DMS53 treated with DMSO at 0.1 percent for 48 hours (cell line): ENCODE measurements at regions not wholly inside any gene's neighbourhood (a gene's known extent, or its start where the extent isn't known, plus 50 kb on each side); places are given as distances from the start of the nearest gene placed in this dataset.

Experiments
- DNase-seq: peaks from one replicate; lab custom pipeline; 2025; ENCODE audit not compliant: unreplicated experiment; lab: John Stamatoyannopoulos, UW

DNA sequence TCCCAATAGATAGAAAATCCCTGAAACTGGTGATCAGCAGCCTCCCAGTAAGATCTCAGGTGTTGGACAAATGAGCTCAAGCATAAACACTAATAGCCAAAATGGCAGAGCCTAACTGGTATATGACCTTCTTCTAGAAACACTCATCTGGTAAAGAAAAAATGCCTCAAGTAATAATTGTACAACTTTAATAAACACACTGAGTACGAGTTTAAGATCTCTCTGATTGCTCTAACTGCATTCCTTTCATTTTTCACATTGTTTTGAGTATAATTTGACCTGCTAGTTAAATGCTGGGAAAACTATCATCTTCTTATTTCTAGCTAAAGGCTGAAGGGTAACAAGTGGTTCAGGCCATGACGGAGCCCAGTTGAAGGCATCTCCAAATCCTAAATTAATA lies 2009.5 kb upstream of the PCDH20 start:
- no peak for DNase-seq

DNA sequence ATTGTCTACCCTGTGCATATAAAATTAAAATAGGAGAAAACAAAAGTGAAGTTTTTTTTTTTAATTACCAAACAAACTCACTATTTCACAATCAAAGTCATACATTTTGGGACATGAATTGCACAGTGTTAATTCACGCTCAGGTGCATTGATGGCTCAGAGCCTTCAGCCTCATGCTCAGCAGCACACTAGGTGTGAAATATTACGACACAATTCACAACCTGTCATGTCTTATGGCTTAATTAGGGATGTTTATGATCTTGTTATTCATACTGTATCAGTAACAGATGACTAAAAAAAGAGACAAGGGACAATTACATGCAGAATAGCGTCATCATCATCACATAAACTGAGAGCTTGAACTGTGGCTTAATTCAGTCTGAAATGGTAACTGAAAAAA lies 2005.5 kb upstream of the PCDH20 start:
- no peak for DNase-seq

DNA sequence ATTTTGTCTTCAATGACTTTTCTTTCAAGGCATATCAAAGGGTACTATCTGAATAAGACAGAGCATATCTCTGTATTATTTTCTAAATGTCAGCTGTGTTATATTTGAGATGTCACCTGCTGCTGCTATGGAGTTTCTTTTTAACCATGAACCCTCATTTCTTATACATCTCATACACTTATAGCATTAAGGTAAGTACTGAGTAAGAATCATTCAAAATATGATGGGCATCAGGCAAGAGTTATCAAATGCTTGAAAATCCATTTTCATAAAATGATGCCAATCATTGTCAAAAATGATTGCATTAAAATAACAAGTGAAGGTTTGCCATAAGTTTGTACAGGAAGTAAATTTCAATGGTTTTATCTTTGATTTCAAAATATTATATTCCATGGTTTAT lies 2005.0 kb upstream of the PCDH20 start:
- no peak for DNase-seq

DNA sequence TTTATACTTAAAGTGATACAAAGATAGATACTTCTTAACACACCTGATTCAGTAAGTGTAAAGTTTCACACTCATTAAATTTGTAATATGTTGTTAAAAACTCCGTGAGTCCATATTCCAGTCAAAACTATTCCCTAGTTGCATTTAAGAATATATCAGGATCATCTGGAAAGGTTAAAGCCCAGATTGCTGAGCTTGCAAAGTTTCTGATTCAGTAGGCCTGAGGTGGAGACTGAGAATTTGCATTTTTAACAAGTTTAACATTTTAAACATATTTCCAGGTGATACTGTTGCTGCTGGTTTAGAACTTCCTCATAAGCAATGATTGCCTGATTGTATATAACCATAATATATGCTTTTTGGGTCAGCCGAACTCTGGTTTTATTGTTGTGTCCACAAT lies 1998.6 kb upstream of the PCDH20 start:
- DNase-seq = no peak

DNA sequence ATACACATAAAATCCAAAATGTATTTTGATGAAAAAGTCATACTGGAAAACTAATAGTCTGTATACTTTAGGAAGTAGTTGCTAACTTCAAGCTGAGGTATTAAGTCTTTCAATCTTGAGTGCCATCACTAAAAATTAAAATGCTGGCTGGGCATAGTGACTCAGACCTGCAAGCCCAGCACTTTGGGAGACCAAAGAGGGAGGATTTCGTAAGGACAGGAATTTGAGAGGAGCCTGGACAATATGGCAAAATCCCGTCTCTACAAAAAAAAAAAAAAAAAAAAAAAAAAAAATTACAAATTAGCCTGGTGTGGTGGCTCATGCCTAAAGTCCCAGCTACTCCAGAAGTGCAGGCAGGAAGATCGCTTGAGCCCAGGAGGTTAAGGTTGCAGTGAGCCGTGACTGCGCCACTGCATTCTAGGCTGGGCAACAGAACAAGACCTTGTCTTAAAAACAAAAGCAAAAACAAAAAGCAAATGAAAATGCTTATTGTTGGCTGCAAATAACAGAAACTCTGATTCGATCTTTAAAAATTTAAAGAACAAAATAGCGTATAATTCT lies 1994.2 kb upstream of the PCDH20 start:
- no peak for DNase-seq

DNA sequence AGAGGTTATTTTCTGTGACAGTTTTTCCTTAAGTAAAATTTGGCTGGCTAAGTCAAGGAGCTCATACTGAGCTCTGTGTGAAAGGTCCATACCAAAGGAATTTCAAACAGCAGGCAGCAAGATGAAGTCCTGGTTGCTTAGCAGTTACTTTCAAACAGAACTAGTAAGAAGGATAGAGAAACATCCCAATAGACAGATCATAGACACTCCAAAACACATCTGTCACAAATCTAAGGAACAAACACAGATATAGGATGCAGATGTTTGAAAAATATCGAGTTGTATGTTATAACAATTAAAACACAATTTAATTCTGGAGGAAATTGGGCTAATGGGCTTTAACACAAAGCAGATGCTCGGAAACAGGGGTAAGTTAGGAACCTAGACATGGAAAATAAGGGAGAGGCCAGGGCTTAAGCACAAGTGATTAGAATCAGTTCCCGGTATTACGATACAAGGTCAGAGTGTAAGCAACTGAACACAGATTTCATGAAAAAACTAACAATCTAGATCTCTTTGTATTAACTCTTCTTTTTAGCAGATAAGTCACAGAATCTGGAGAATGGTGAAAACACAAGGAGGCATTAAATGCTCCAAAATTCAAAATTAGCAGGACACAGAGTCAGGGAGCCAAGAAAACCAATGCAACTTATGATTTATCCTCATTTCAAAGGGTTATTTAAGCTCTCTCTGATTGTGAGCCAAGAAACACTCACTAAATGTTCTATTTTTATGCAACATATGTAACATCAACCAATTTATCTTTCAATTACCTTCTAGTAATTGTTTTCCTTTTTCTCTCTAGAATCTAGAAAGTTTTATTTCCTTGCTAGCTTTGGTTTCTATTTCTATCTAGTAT lies 1992.9 kb upstream of the PCDH20 start:
- no peak for DNase-seq

DNA sequence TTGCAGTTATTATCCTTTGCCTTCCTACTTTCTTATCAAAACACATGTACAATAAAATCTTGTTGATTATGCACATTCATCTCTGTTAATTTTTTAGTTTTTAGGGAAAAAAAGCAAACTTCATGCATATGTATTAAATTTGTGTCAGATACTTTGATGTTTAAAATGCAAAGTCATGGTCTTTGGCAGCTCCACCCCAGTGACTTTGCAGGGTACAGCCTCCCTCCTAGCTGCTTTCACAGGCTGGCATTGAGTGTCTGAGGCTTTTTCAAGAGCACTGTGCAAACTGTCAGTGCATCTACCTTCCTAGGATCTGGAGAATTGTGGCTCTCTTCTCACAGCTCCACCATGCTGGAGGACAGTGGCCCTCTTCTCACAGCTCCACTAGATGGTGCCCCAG lies 1988.1 kb upstream of the PCDH20 start:
- DNase-seq = no peak

DNA sequence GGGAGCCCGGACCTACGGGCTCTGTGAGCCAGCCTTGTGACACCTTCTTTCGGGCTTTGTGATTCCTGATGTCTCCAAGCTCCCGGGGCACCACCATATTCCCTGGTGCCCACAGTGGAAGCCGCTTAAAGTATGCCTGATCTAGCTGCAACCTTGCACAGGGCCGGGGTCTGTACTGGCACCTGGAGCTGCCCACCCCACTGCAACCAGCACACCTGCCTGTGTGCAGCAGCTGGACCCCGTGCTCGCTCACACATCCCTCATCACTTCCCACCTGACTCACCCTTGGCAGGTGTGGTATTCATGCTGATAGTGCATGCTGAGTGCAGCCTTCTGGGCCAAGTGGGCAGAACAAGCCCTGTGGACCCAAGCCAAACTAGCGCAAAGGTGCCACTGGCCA lies 1981.1 kb upstream of the PCDH20 start:
- DNase-seq = no peak

DNA sequence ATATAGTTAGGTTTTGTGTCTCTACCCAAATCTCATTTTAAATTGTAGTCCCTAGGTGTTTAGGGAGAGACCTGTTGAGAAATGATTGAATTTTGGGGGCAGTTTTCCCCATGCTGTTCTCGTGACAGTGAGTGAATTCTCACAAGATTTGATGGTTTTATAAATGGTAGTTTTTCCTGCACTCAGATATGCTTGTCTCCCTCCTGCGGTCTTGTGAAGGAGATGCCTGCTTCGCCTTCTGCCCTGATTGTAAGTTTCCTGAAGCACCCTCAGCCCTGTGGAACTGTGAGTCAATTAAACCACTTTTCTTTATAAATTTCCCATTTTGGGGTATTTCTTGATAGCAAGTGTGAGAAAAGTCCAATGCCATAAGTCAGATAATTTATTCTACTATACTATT lies 1977.5 kb upstream of the PCDH20 start:
- no peak for DNase-seq

DNA sequence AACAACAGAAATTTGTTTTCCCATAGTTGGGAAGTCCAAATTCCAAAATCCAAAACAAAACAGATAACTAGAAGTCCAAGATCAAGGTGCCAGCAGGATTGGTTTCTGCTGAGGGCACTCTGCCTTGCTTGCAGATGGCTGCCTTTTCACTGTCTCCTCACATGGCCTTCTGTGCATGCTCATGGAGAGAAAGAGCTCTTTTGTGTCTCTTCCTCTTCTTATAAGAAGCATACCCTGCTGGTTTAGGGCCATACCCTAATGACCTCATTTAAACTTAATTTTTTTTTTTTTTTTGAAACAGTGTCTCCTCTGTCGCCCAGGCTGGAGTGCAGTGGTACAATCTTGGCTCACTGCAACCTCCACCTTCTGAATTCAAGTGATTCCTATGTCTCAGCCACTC lies 1974.1 kb upstream of the PCDH20 start:
- DNase-seq = no peak

DNA sequence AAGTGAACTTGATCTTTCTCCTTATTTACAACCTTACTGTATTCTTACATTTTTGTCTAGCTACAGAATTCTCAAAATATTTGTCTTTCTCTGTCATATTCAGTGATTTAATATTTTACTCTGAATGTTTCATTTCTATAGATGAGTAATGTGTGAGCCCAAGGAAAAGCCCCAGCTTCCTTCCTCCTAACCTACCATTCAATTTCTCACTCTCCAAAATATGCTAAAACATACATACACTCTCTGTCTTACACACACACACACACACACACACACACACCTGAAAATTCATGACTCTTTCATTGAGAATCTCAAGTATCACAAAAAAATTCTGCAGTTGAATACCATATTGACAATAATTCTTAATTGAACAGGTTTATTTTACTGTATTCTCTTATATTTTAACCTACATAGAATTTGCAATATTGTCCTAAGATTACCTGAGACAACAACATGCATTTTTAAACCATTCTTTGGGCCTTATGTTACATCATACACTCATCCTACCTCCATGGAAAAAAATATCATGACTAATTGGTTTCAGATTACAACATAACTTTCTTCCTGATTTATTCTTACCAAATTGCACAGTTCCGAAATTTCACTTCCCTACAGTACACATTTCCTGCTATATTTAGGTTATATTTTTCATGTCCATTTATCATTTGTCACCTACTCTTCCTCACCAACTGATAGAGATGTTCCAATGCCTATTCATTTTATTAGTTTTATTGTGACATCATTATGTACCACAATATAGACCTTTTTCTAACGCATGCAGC lies 1965.6 kb upstream of the PCDH20 start:
- no peak for DNase-seq

DNA sequence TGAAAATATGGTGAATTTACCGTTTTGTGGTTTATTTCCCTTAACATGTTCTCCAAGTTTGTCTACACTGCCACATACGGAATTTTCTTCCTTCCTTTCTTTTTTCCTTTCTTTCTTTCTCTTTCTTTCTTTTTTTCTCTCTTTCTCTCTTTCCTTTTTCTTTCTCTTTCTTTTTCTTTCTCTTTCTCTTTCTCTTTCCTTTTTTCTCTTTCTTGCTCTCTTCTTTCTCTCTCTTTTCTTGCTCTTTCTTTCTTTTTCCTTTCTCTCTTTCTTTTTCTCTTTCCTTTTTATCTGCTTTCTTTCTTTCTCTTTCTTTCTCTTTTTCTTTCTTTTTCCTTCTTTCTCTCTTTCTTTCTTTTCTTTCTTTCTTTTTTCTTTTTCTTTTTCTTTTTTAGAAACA lies 1962.3 kb upstream of the PCDH20 start:
- DNase-seq = no peak

DNA sequence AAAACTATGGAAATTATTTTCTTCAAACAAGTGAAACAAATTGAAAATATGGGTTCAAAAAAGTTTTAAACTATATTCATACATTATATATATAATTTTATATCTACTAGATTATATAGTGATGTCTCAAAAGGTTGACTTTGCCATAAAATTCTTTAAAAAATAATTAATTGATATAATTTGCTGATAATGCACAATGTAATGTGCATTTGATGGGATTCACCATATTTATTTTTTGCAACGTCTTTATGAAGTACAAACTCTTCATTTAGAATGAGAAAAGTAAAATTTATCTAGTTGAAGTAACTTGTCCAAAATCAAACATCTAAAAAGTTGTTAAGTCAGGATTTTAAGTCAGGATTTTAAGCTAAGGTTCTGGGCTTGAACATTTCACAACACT lies 1954.5 kb upstream of the PCDH20 start:
- DNase-seq = no peak

DNA sequence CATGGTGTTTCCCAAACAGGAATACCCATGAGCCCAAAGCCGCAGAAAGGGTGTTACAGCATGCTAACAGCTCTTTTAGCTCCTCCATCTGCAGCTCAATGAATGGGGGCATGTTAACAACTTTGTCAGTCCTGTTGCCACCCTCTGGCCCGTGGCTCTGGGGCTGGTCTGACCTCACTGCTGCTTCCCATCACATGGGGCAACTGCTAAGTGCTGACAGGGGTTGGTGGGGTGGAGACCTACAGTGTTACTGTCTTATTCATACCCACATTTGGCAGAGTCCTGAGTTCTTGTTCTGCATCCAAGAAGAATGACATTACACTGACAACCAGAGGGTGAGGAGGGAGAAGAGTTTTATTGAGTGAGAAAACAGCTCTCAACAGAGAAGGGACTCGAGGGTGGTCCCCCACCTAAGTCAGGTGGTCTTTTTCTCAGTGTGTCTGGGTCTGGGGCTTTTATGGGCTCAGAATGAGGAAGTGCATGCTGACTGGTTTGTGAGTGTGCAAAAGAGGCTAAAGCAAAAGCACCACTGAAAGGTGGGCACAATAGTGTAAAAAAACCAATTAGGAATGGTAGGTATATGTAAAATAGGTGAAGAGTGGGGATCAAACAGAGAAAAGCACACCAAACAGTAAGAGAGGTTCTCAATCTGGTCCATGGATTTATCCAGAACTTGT lies 1952.0 kb upstream of the PCDH20 start:
- DNase-seq = no peak

DNA sequence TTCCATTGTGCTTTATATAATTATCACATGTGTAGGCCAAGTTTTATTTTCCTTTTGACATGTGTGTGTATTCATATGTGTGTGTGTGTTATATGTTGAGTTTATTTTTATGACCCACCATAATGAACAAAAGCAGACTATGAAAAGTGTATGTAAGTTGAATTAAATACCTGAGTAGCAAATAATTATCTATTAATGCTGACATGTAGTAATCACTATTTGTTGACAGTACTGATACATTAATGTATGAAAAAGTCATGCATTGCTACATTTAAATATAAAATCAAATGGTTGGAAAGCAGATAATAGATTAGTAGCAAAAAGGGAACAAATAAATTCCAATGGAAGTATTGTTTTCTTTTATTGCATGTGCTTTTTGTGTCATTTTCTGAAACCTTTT lies 1948.5 kb upstream of the PCDH20 start:
- no peak for DNase-seq

DNA sequence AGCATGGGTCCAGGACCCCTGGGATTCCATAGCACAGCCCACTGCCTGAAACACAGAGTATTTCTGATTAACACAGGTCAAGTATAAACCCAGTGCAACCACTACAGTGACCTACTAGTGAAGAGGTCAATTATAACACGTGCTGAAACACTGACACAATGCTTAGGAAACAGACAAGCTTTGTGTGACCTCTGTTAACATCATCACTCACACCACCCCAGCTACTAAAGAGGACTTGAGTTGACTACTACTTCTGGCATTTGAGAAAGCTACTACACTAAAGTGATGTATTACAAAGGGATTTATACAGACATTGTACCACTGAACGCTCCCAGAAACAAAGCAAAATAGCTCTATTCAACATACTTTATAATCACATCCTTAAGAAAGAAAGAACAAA lies 1935.9 kb upstream of the PCDH20 start:
- DNase-seq = no peak

DNA sequence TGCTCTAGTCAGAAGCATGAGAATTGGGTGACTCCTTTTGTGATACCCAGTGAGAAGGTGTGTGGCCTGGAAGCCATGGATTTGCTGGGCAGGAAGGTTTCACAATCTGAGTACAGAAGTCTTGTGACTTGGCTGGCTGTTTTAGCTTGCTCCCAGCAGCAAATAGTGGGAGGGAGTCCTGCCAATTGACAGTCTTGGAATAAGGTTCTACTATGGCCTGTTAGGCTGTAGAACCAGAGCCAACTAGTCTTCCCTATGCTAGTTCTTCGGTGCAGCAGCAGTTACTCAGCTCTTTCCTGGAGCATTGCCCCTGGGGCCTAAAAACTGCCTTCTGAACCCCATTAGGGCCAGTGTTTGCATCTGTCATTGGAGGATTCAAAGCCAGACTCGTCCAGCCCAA lies 1935.4 kb upstream of the PCDH20 start:
- DNase-seq = no peak

DNA sequence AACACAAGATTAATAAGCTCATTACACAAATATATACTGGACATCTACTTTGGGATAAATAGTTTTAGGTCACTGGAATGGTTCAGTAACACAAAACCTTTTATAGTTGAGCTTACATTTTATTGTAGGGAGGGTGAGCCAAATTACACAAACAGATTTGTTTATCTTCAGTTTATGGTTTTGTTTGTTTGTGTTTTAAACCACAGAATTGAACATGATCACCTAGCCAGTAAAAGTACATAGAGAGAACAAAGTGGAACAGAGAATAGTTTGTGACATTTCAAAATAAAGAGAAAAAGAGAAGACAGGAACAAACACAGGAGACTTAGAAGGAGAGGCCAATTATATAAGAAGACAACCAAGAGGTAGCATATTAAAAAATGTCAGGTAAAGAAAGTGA lies 1930.2 kb upstream of the PCDH20 start:
- no peak for DNase-seq

DNA sequence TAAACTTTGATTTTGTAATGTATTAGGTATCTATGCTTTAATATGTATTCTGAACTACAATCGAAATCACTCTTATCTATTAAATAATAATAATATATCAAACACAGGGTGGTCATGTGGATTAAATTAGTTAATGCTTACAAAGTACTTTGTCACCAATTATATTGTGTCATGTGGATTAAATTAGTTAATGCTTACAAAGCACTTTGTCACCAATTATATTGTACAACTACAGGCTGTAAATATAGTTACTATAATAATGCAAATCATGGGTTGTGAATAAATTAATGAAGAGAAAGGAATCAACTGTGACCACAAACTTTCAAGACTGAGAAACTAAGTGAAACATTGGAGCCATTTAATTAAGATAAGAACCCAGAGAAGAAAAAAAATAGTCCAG lies 1929.1 kb upstream of the PCDH20 start:
- no peak for DNase-seq

DNA sequence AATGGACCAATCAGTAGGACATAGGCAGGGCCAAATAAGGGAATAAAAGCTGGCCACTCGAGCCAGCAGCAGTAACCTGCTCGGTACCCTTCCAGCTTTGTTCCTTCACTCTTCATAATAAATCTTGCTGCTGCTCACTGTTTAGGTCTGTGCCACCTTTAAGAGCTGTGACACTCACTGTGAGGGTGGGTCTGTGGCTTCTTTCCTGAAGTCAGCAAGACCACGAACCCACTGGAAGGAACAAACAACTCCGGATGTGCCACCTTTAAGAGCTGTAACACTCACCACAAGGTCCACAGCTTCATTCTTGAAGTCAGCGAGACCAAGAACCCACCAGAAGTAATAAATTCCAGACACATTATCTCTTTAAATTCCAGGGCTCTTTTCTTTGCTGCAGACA lies 1922.3 kb upstream of the PCDH20 start:
- no peak for DNase-seq

DNA sequence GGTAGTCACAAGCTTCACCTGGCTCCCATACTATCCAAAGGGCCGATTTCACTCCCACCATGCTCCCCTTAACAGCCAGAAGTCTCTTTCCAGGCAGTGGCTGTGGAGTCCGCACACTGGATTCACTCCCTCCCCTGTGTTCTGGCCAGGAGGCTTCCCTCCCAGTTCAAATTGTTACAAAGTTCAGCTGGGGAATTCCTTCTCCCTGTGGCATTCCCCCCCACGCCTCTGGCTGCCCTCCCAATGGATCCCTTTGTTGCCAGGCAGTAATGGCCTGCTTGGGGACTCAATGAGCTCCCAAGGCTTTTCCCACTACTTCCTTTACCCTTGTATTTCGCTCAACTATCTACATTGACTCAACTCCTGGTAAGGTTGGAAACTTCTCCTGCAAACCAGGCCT lies 1921.4 kb upstream of the PCDH20 start:
- DNase-seq = no peak

DNA sequence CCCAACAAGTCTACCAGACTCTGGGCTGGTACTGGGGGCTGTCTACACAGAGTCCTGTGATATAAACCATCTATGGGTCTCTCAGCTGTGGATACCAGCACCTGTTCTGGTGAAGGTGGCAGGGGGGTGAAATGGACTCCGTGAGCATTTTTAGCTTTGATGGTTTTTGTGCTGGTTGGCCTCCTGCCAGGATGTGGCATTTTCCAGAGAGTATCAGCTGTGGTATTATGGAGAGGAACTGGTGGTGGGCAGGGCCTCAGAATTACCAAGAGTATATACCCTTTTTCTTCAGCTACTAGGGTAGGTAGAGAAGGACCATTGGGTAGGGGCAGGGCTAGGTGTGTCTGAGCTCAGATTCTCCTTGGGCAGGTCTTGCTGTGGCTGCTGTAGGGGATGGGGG lies 1920.9 kb upstream of the PCDH20 start:
- DNase-seq = no peak
